Prostate gland (tissue), 2 donors: ENCODE measurements at regions not wholly inside any gene's neighbourhood (a gene's known extent, or its start where the extent isn't known, plus 50 kb on each side); places are given as distances from the start of the nearest gene placed in this dataset.

Source experiments
- POLR2A ChIP-seq: fragments of 450-650 bp; IDR thresholded peaks from one replicate; pipeline ENCODE4 v1.6.1; 2016; ENCODE audit warnings: antibody characterized with exemption, mild to moderate bottlenecking
- POLR2AphosphoS5 ChIP-seq: sonication (generic); formaldehyde crosslinking; IDR thresholded peaks from one replicate; pipeline ENCODE4 v1.6.1; 2017; ENCODE audit warnings: antibody characterized with exemption
- TF ChIP-seq, protein P1 (sequence below), 4 experiments: fragments of 200-600 bp in 2 of 4; fragments of 450-650 bp in 2 of 4; sonication (generic) in 2 of 4; IDR thresholded peaks; 1 replicate in 3 of 4; 2 replicates in 1 of 4; pipeline ENCODE4 v1.5.1; 2016 to 2019; ENCODE audit warnings: antibody characterized with exemption in 4 of 4, mild to moderate bottlenecking in 2 of 4, moderate library complexity in 2 of 4

DNA sequence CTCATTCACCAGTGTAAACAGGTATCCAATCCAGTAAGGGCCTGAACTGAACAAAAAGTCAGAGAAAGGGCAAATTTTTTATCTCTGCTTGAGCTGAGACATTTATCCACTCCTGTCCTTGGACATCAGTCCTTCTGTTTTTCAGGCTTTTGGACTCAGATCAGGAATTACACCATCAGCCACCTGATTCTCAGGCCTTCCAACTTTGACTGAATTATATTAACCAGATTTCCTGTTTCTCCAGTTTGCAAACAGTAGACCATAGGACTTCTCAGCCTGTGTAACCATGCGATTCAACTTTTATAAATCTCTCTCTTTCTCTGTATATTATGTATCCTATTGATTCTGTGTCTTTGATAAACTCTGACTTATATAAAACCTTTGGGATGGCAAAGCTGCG is 289.3 kb upstream of the CDH2 start:
- TF ChIP-seq, protein P1, sequence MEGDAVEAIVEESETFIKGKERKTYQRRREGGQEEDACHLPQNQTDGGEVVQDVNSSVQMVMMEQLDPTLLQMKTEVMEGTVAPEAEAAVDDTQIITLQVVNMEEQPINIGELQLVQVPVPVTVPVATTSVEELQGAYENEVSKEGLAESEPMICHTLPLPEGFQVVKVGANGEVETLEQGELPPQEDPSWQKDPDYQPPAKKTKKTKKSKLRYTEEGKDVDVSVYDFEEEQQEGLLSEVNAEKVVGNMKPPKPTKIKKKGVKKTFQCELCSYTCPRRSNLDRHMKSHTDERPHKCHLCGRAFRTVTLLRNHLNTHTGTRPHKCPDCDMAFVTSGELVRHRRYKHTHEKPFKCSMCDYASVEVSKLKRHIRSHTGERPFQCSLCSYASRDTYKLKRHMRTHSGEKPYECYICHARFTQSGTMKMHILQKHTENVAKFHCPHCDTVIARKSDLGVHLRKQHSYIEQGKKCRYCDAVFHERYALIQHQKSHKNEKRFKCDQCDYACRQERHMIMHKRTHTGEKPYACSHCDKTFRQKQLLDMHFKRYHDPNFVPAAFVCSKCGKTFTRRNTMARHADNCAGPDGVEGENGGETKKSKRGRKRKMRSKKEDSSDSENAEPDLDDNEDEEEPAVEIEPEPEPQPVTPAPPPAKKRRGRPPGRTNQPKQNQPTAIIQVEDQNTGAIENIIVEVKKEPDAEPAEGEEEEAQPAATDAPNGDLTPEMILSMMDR (IDR thresholded peaks at IDR 0.05) = no peak
- TF ChIP-seq POLR2A (no peak), POLR2AphosphoS5 (no peak)
